Colonic mucosa (tissue), 4 donors: ENCODE measurements at regions not wholly inside any gene's neighbourhood (a gene's known extent, or its start where the extent isn't known, plus 50 kb on each side); places are given as distances from the start of the nearest gene placed in this dataset.

Source experiments
- DNase-seq: peaks from one replicate; pipeline ENCODE4 v3.0.0-alpha.2; 2020
- H3K27ac ChIP-seq: fragments of 200-600 bp; one replicate; pipeline ENCODE4 v1.8.0; 2021
- H3K27me3 ChIP-seq: fragments of 200-600 bp; one replicate; pipeline ENCODE4 v1.8.0; 2021
- H3K36me3 ChIP-seq: fragments of 200-600 bp; one replicate; pipeline ENCODE4 v1.8.0; 2021
- H3K4me1 ChIP-seq: fragments of 200-600 bp; one replicate; pipeline ENCODE4 v1.8.0; 2021; ENCODE audit warnings: mild to moderate bottlenecking
- H3K4me3 ChIP-seq: fragments of 200-600 bp; one replicate; pipeline ENCODE4 v1.8.0; 2021
- H3K9ac ChIP-seq, 2 donors: one replicate each; pipeline ENCODE4 v1.7.0; 2013; ENCODE audit warnings: control low read depth in 2 of 2, low read depth in 2 of 2, low read length in 2 of 2
- H3K9me3 ChIP-seq: fragments of 200-600 bp; one replicate; pipeline ENCODE4 v1.8.0; 2021
- CTCF ChIP-seq: fragments of 200-600 bp; IDR thresholded peaks from one replicate; pipeline ENCODE4 v1.8.0; 2022; ENCODE audit warnings: antibody characterized with exemption, mild to moderate bottlenecking
- intact Hi-C: fragments of 100-400 bp; cut with DNase I; formaldehyde crosslinking; loops from one replicate; pipeline ENCODE4 v1.14.1; 2022
- donor health status: healthy.
- donor health status: DM: no; HTN: no; CAD: no.
- donor health status: DM: no; HTN: no; CAD: no.

GRCh38 chr12:4210183-4210582 is 63.4 kb upstream of the CCND2 start:
- intact Hi-C loops: no loop called here
- no peak overlapping the region for H3K9ac ChIP-seq
- H3K9me3 ChIP-seq: no peaks in the 10 kb centered on the region
- no peak for TF ChIP-seq CTCF
- no peaks in the 10 kb centered on the region for H3K4me1 ChIP-seq
- no peaks in the 10 kb centered on the region for H3K36me3 ChIP-seq
- H3K27ac ChIP-seq: no peak overlapping the region
- H3K27me3 ChIP-seq: no peaks in the 10 kb centered on the region
- no peak overlapping the region for H3K4me3 ChIP-seq
- no peak for DNase-seq

GRCh38 chr12:4206470-4206869 is 67.1 kb upstream of the CCND2 start:
- Histone ChIP-seq H3K4me3 (no peak overlapping the region), H3K9me3 (no peaks in the 10 kb centered on the region), H3K9ac (no peak overlapping the region), H3K27me3 (no peaks in the 10 kb centered on the region), H3K4me1 (no peaks in the 10 kb centered on the region), H3K27ac (no peak overlapping the region), H3K36me3 (no peaks in the 10 kb centered on the region)
- TF ChIP-seq CTCF: no peak
- DNase-seq: no peak
- intact Hi-C loops: no loop called here

GRCh38 chr12:4203772-4204376 is 69.7 kb upstream of the CCND2 start:
- Histone ChIP-seq H3K4me3 (no peak overlapping the region), H3K9me3 (no peaks in the 10 kb centered on the region), H3K27me3 (no peaks in the 10 kb centered on the region), H3K9ac (no peak overlapping the region), H3K27ac (no peak overlapping the region), H3K36me3 (no peaks in the 10 kb centered on the region), H3K4me1 (no peaks in the 10 kb centered on the region)
- TF ChIP-seq CTCF: no peak
- intact Hi-C loops: no loop called here
- no peak for DNase-seq

GRCh38 chr12:4202918-4203317 is 70.6 kb upstream of the CCND2 start:
- H3K4me1 ChIP-seq: no peaks in the 10 kb centered on the region
- intact Hi-C loops: no loop called here
- TF ChIP-seq CTCF: no peak
- no peak overlapping the region for H3K9ac ChIP-seq
- H3K27ac ChIP-seq: no peak overlapping the region
- no peak overlapping the region for H3K4me3 ChIP-seq
- H3K36me3 ChIP-seq: no peaks in the 10 kb centered on the region
- H3K27me3 ChIP-seq: no peaks in the 10 kb centered on the region
- H3K9me3 ChIP-seq: no peaks in the 10 kb centered on the region
- DNase-seq: no peak

GRCh38 chr12:4202487-4202886 is 71.1 kb upstream of the CCND2 start:
- Histone ChIP-seq H3K4me1 (no peaks in the 10 kb centered on the region), H3K36me3 (no peaks in the 10 kb centered on the region), H3K9me3 (no peaks in the 10 kb centered on the region), H3K4me3 (no peak overlapping the region), H3K27me3 (no peaks in the 10 kb centered on the region), H3K27ac (no peak overlapping the region), H3K9ac (no peak overlapping the region)
- no peak for TF ChIP-seq CTCF
- intact Hi-C loops: no loop called here
- no peak for DNase-seq
